ENCODE measurements at regions not wholly inside any gene's neighbourhood (a gene's known extent, or its start where the extent isn't known, plus 50 kb on each side); places are given as distances from the start of the nearest gene placed in this dataset.
"Not testable (repeated sequence)": the region's sequence is repeated elsewhere in the genome, so short reads cannot be mapped to it uniquely, and the experiment has no call there.

DNA sequence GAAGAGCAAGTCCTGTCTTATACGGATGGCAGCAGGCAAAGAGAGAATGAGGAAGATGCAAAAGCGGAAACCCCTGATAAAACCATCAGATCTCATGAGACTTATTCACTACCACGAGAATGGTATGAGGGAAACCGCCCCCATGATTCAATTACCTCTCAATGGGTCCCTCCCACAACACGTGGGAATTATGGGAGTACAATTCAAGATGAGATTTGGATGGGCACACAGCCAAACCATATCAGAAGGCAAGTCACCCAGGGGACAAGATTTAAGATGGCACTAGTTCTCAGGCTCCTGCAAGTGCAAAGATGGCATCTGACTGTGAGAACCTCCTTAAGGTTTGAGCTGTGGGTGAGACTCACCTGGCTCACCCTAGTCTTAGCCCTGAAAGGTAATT is 984.3 kb downstream of the AACS start:
- TF ChIP-seq, protein P1, sequence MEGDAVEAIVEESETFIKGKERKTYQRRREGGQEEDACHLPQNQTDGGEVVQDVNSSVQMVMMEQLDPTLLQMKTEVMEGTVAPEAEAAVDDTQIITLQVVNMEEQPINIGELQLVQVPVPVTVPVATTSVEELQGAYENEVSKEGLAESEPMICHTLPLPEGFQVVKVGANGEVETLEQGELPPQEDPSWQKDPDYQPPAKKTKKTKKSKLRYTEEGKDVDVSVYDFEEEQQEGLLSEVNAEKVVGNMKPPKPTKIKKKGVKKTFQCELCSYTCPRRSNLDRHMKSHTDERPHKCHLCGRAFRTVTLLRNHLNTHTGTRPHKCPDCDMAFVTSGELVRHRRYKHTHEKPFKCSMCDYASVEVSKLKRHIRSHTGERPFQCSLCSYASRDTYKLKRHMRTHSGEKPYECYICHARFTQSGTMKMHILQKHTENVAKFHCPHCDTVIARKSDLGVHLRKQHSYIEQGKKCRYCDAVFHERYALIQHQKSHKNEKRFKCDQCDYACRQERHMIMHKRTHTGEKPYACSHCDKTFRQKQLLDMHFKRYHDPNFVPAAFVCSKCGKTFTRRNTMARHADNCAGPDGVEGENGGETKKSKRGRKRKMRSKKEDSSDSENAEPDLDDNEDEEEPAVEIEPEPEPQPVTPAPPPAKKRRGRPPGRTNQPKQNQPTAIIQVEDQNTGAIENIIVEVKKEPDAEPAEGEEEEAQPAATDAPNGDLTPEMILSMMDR (conservative IDR thresholded peaks at IDR 0.05; ENCODE audit: low read depth, low read length) = not testable (repeated sequence)
- TF ChIP-seq EZH2phosphoT487 (IDR thresholded peaks at IDR 0.05; ENCODE audit: borderline replicate concordance, low read length) = not testable (repeated sequence)

Measured in PC-3 (cell line).